HG03066 (cell line): ENCODE measurements at regions not wholly inside any gene's neighbourhood (a gene's known extent, or its start where the extent isn't known, plus 50 kb on each side); places are given as distances from the start of the nearest gene placed in this dataset.

Experiments used
- ATAC-seq: cut with Tn5 transposase; IDR thresholded peaks from one replicate; pipeline ENCODE4 v1.9.1; 2021; ENCODE audit warnings: low read depth; ENCODE audit not compliant: unreplicated experiment

DNA sequence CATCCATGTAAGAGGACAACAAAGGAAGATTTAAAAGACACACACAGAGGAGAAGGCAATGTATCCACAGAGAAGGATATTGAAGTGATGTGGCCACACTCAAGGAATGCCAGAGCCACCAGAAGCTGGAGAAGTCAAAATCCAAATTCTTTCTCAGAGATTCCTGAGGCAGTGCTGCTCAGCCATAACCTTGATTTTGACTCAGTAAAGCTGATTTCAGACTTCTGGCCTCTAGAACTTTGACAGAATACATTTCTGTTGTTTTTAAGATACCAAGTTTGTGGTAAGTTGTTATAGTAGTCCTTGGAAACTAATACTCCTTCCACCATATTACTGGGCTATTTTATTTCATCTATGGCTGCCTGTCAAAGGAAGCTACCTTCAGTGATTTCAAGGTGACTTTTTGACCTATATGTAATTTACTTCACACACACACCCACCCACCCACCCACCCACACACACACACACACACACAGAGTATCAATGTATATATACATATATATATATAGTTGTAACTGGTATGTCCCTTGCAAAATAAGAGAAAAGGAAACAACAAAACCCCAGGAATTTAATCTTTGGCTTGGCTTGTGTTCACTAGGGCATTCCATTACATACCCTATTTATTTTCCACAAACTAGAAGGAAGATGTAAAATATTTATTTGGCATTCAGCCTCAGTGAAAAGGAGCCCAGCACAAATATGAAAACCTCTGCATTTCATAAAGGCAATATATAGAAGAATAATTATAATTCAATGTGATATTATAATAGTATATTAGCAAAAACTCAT, 142.1 kb upstream of the PTGFR start:
- no peak for ATAC-seq

DNA sequence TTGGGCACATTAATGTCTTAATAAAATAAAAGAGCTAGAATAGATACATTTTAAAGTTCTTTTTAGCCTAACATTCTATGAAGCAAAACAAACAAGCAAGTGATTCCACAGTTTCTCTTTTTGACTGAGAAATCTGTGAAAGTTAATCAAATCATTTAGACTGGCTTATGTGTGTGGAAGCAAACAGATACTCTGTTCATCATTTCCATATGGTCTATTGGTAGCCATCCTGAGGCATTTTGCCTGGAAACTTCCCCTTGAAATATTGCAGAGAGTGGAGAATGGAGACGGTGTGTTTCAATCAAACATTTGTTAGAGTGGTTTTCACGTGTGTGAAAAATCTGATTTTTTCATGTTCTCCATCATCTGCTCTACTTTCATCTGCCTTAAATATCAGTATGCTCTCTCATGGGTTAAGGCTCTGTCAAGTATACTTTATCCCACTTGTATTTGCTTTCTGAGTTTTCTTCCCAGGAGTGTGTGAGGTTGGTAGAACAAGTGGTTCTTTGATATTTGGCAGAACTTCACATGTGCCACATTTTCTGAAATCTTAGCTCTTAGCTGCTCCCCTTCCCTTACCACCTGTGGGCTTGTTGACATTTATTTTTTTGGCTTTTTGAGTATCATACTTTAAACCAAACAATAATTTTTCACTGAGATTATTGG, 139.1 kb upstream of the PTGFR start:
- ATAC-seq, result no peak

DNA sequence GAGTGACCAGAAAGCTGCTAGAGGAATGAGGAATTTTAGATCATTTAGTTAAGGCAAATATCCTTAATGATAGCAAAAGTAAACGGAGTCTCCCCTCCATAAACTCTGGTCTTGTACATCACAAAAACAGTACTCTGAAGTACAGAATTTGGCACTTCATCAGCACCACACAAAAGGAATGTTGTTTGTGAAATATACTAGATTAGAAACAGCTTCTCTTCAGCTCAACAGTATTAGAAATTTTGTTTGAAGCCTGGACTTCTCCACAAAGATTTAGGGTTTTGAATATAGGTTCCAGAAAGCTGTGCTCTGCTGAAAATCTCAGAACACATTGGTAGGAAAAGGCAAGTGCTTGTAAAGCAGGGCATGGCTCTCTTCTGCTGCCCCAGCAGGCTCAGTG, 135.1 kb upstream of the PTGFR start:
- ATAC-seq, result no peak

DNA sequence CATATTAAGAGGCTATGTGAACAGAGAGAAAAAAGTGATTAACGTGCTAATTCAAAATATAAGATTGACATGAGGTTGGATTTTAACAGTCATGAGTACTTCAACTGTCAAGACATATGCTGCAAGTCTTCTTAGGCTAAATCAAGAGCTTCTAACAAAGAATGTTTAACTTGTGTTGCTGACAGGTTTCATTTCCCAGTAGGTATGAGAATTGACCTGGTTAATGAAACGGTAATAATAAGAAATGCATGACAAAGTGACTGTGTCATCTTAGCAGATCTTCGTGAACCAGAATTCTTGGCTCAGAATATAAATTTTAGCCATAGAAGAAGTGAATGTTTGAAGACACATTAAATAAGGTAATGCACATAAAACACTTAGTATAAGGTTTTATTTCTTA, 132.6 kb upstream of the PTGFR start:
- ATAC-seq, result no peak

DNA sequence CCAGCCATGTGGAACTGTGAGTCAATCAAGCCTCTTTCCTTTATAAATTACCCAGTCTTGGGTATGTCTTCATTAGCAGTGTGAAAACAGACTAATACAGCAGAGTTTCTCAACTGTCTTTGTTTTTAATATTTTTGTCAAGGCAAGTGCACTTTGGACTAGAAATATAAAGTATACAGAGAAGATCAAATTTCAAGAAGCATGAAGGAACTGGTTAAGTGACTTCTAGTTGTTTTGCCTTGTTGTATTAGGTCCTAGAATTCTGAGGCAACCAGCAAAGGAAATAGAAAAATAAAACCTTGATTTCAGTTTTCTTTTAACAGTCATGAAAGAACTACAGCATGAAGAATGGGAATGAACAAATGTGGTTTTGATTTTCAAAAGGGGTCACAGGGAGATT, 131.1 kb upstream of the PTGFR start:
- no peak for ATAC-seq

DNA sequence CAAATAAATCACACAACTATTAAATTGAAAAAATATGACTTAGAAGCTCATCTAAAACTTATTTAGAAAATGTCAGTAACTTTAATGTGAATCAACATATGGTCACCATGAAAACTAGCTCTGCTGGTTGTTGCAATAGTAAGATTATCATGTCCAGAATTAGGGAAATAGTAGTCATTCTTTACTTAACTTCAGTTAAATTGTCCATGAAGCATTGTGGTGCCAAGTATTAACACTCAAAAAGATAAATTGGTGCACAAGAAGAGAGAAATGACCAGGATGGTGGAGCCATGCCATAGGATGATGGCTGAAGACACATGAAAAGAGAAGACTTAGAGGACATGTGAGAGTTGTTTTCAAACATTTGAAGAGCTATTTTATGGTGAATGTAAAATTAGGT, 130.2 kb upstream of the PTGFR start:
- ATAC-seq, result no peak

DNA sequence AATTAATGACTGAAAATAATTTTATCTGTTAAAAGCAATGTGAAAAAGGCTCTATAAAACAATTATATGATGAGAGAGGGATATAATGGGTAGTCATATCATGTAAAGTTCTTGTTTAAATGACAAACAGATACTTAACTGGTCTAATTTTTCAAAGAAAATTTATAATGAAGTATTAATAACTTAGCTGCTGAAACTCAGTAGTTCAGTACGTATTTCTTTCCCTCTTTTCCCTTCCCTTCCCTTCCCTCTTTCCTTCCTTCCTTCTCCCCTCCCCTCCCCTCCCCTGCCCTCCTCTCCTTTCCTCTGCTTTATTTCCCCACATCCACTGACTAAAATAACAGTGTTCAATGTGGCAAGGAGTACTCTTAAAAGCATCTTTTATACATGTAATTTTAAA, 123.1 kb upstream of the PTGFR start:
- no peak for ATAC-seq

DNA sequence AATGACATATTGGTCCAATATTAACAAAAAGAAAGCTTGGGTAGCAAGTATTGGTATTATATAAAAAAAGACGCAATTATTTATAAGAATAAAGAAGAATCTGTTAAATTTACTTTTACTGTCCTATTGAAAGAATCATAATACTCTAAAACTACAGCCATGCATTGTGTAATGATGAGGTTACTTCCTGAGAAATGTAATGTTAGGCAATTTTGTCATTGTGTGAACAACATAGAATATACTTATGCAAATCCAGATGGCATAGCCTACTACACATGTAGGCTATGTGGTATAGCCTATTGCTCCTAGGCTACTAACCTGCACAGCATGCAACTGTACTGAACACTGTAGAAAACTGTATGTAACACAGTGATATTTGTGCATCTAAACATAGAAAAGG, 121.2 kb upstream of the PTGFR start:
- ATAC-seq, result no peak

DNA sequence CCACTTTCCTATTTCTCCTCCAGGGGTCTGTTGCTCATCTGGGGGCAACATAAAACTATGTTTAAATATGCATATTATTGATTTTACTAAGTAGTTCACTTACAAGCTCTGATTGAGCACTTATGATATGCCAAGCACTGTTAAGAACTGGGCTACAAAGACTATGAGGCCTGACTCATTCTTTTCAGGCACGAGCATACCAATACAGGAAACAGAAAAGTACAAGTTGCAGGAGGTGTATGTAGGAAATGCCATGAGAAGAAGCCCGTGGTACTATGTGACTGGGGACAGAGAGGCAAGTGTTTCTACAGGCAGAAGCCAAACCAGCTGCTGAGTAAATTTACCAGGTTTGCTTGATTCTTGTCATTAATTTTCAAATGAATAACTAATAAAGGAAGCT, 120.4 kb upstream of the PTGFR start:
- ATAC-seq, result peak; percentile 55

DNA sequence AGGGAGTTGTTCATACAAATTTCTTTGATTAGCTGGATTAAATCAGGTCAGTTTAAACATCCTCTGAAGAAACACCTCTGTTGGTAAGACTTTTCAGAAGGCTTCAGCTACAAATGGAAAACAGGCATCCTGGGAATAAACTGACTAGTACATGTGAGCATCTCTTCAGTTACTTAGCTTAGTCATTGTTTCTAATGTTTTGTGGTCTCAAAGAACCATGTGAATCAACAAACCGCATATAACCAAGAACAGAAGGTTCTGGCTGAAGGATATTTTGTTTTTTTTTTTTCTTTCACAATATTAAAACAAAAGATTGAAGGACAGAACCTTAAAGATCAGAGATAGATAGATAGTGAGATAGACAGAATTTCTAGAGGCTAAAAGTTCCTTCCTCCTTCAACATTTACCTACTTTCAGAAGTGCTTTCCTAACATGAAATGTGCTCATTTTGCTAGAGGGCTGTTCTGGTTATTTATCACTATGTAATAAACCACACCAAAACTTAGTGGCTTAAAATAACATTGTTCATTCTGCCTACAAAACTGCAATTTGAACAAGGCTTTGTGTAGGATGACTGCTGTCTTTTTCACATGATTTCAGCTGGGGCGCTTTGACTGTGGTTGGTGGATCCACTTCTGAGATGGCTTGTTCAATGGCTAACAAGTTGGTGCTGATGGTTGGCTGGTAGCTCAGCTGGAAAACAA, 119.8 kb upstream of the PTGFR start:
- ATAC-seq, result peak; percentile 50

DNA sequence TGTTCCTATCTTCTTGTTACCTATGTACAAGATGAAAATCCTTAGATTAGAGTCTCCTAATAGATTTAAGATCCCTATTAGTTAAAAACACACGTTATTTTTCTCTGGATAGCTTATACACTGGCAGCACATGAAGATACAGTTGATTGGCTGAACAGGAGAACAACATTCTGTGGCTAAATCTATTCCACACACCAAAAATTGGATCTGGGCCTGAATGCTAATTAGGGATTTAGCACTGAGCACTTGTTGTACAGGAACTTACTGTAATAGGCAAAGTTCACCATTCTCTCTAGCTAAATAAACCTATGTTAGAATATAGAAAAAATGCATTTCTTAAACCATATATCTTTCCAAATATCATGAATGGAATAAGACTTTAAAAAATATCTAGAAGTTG, 117.1 kb upstream of the PTGFR start:
- no peak for ATAC-seq

DNA sequence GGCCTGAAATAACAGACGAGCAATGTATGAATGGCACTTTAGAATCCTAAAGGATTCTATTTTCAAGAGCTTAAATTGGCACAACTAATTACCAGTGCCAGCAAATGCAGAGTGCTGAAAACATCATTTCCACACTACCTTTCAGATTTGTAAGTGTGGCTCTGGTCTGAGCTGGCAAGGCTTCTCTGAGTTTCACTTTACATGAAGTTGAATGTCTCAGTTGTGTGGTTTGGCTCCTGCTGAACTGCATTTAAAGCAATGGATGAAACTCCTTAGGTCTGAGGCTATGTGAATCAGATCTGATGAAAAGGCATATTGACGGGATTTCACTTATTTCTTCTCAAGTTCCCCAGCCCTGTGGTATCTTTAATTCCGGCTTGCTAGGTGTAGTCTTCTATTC, 114.8 kb upstream of the PTGFR start:
- ATAC-seq, result no peak

DNA sequence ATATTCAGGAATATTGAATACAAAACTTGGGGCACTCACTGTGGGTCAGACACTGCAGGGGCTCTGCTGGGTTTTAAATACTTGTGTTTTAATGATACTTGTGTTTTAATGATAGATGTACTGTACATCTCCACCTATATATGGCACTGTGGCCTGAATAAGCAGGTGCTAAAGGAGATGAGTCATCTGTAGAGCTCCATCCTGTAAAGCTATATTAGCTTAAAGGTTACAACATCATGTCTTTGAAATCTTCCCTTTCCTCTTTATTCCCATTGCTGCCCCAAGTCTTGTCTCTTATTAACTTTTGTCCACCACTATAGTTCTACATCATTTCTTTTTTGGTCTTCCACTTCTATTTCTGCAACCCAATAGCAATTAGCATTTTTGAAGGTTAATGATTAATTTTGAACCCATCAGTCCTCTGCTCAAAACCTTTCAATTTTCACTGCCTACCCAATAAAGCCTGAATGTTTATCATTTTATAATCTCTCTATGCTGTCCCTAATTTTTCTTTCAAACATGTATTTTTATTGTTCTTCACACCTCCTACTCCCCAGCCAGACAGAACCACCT, 113.3 kb upstream of the PTGFR start:
- peak; percentile 78 for ATAC-seq

DNA sequence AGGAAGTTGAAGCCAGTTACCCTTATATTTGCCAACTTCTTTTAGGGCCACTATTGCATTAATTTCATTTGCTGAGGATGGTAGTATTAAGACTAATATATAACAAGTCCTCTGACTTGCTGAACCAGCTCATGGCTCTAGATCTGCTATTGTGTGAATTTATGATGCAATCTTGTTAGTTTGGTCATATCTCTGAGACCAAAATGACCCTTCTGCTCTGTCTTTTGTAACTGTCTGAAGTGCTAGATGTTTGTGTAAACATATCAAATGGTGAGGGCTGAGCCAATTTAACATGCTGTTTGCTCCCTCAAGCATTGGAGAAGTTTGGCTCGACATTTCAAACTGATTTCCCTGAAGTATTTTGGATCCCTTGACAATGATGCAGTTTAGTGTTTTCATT, 106.9 kb upstream of the PTGFR start:
- no peak for ATAC-seq

DNA sequence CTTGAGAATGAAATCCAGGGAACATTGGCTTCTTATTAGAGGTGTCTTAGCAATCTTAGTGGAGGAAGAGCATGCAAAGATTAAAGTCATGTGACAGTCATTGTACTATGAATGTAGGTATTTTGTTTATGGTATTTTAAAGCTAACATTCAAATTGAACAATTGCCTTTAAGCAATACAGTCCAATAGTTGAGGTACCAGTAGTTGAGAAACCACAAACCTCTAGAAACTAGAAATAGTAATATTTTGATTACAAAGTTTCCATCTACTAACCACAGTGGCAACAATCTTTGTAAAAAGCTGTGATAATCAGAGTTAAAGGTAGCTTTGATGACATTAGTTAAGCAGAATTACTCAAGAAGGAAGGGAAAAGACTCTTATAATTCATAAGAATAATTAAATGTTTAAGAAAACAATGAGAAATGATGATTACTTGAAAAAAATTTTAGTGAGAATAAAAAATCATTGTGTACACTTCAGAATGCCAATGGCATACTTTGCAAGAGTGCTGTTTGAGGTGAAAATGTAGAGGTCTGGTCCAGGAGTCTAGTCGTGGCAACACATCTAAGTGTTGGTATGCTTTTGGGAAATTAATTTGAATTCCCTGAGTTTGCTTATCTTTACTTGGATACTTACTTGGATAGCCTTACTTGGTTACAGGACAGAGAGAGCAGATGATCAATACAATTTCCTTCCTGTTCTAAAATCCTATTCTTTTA, 104.9 kb upstream of the PTGFR start:
- ATAC-seq, result peak; percentile 85

DNA sequence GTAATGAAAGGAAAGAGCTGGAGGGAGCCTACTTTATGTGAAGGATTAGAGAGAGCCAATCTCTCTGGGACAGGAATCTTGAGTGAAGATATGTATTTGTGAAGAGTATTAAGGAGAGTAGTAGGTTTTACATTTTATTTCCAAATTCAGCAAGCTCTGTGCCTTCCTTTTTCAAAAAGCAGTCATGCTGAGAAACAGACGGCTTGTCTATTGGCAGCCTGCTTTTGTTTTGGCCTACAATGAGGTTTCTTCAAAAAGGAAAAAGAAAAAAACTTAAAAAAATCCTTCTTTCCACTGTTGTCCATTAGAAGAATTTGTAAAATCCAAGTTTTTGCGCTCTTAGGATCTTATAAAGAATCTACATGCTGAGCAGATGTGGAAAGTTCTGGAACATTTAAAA, 103.6 kb upstream of the PTGFR start:
- no peak for ATAC-seq

DNA sequence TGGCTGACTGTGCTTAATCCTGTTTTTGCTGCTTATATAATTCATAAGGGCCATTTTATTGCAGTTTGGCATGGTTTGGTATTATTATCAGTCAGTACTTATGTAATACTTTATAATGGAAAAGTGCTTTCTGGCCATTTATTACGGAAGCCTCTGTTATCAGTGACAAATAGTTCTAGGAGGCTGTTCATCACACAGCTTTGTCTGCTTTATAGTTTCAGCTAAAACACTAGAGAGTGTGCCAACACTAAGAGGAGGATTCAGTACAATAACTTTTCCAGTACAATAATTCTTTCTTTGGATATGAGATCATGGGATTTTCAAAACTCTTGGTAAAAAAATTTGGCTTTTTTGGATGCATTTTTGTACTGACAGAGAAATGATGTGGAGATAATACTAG, 102.9 kb upstream of the PTGFR start:
- no peak for ATAC-seq

DNA sequence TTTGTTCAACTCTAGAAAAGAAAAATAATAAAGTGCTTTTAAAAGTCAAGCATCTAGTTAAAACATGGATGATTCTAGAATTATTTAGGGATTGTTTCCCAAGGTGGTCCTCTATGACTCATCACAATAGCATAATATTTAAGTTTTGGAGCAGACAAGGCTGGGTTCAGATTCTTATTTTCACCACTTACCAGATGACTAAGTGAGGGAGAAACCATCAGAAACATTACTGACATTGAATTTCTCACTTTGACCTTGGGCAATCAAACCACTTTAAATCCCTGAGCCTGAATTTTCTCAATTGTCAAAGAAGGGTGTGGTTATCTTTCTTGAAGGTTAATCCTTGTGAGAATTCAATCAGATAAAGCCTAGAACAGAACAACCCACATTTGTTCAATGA, 102.5 kb upstream of the PTGFR start:
- ATAC-seq, result no peak

DNA sequence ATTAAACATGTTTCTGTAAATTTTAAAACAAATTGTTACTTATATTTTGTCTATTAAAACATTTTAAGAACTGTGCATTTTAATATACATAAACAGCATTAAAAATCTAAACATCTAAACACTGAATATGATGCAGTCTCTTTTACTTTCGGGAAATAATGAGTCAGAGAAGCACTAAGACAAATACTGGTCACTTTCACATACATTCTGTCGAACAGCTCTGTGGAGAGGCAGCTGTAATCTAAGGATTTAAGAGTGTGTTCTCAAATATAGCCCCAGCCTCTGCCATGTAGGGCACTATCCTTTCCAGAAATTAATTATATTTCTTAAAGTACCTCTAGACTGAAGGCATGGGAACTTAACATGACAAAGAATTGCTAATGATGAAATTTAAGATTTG, 89.6 kb upstream of the PTGFR start:
- ATAC-seq, result no peak

DNA sequence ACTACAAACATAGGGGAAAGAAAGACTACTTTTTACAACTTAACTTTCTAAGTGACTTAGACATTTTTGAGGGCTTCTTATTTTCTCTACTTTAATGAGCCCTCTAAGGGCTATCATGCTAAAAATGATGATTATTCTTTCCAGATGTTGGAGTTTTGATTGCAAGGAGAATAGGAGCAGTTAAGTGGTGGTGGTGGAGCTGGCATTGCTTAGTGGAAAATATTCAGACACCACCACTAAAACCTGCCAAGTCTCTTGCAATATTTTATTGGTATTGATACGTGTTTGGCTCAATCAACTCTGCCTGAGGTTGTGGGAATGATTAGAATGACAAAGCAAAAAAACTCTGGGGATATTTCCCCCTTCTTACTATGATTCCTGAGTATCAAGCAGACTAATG, 82.6 kb upstream of the PTGFR start:
- ATAC-seq, result no peak

DNA sequence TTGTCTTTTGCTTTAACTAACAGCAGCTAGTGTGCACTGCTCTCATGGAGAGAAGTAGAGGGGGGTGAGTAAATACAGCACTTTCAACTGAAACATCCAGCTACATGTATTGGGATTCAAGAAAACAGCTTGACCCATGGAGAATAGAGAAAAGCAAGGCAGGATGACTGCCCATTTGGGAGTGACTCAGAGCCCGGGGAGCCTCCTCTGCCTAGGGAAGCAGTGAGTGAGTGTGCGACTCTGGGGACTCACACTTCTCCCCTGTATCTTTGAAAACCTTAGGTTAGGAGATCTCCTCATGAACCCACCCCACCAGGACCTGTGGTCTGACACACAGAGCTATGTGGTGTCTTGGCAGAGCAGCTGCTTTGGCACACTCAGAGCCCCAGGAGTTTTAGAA, 82.0 kb upstream of the PTGFR start:
- ATAC-seq, result no peak
